GM10266 (cell line): ENCODE measurements at regions not wholly inside any gene's neighbourhood (a gene's known extent, or its start where the extent isn't known, plus 50 kb on each side); places are given as distances from the start of the nearest gene placed in this dataset.

Experiments used
- DNase-seq: peaks from one replicate; pipeline ENCODE4 v3.0.0; 2012; ENCODE audit errors: extremely low spot score
- TF ChIP-seq, protein P1 (sequence below): IDR thresholded peaks from 2 replicates; pipeline ENCODE4 v1.5.1; 2012; ENCODE audit warnings: mild to moderate bottlenecking, low read depth; ENCODE audit not compliant: control insufficient read depth, insufficient read depth; ENCODE audit errors: missing control alignments

DNA sequence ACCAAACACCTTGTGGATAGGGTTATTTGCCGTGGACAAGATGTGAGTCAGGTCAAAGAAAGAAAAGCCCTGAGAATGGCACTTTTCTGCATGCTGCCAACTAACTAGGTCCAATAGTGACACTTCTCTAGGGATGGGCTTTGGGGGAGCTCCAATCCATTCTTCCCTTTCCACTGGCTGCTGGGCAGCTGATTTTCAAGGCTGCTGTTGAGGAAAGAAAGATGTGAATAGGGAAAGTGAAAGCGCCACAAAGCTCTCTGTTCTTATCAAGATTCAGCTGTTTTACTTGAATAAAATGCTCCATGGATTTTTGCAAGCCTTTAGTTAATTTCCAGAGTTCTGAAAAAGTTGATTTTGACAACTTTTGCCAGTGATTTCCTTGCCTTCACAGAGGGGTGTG is 244.2 kb upstream of the F9 start:
- no peak for DNase-seq
- TF ChIP-seq, protein P1, sequence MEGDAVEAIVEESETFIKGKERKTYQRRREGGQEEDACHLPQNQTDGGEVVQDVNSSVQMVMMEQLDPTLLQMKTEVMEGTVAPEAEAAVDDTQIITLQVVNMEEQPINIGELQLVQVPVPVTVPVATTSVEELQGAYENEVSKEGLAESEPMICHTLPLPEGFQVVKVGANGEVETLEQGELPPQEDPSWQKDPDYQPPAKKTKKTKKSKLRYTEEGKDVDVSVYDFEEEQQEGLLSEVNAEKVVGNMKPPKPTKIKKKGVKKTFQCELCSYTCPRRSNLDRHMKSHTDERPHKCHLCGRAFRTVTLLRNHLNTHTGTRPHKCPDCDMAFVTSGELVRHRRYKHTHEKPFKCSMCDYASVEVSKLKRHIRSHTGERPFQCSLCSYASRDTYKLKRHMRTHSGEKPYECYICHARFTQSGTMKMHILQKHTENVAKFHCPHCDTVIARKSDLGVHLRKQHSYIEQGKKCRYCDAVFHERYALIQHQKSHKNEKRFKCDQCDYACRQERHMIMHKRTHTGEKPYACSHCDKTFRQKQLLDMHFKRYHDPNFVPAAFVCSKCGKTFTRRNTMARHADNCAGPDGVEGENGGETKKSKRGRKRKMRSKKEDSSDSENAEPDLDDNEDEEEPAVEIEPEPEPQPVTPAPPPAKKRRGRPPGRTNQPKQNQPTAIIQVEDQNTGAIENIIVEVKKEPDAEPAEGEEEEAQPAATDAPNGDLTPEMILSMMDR: no peak

DNA sequence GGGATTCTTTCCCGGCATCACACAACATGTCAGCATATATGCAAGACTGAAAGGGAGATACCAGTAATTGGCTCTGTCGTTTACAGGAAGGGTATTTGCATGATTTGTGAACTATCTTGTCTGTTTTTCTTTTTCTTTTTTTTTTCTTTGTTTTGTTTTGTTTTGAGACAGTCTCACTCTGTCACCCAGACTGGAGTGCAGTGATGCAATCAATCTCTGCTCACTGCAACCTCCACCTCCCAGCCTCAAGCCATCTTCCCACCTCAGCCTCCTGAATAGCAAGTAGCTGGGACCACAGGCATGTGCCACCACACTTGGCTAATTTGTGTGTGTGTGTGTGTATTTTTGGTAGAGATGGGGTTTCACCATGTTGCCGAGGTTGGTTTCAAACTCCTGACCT is 262.7 kb upstream of the F9 start:
- DNase-seq: no peak
- TF ChIP-seq, protein P1: no peak

DNA sequence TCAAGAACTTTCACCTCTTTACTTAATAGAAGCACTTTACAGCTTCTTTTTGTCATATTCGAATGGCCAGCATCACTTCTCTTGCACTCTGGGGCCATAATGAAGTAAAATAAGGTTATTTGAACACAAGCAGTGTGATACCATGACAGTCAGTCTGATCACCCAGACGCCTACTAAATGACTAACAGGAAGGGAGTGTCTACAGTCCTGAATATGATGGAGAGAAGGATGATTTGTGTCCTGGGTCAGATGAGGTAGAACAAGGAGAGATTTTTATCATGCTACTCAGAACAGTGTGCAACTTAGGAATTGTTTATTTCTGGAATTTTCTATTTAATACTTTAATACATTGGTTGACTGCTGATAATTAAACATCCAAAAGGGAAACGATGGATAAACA is 284.2 kb upstream of the F9 start:
- DNase-seq: no peak
- TF ChIP-seq, protein P1: no peak

DNA sequence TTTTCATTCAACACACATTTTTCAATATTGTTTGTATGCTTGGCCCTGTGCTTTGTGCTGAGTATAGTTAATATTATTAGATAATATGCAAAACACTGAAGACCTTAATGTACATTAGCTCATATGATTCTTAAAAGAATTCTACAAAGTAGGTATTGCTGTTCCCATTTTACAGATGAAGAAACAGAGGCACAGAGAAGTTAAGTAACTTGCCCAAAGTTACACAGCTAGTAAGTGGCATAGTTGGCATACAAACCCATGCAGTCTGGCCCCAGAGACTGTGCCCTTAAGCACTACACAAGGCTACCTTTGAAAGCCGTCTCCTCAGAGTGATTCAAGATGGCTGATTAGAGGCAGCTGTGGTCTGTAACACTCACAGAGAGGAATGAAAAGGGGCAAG is 293.4 kb upstream of the F9 start:
- TF ChIP-seq, protein P1: no peak

DNA sequence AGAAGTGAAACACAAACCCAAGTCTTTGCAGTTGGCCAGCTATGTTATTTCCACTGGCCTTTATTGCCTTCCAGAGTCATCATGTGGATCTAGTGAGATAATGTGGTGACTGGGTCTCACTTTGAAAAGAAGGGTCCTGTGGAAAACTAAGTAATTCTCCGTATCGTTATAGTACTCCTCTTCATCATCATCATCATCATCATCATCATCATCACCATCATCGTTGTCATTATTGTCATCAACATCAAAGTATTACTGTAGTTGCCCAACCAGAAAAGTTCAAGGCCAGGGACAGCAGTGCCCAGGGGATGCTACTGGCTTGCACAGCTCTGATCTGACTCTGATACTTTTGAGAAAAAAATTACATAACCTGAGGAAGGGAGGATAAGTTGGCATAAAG is 295.6 kb upstream of the F9 start:
- TF ChIP-seq, protein P1: no peak
- no peak for DNase-seq

More for the DNA sequence above, 293.4 kb upstream of the F9 start:
- DNase-seq: no peak

DNA sequence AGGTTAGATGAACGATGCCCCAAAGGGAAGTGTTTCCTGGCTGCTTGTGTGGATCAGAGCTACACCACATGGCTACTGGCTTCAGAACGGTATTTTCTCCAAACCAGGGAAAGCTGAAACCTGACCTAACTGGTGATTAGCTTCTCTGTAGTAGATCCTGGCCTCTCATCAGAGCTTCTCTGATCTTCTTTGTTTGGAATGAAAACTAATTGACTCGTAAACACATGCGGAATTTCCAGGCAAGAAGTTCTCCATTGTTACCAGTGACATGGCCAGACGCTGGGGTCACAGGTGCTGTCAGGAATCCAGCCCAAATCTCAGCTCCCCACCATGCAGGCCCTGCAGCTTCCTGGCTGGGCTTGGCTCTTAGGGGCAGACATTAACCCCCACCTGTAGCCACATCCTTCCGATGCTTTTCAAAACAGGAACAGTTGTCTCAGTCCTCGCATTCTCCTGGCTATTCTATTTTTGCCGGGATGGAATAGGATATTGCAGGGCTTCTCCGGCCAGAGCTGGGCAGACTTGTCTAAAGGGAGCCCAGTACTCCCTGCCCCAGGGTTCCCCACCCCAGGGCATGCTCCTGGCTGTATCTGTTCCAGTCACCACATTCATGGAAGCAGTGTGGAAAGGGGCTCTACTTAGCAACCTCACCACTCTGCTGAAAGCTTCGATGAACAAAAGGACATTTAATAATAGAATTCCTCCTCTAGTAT is 305.4 kb upstream of the F9 start:
- TF ChIP-seq, protein P1: no peak
- no peak for DNase-seq

DNA sequence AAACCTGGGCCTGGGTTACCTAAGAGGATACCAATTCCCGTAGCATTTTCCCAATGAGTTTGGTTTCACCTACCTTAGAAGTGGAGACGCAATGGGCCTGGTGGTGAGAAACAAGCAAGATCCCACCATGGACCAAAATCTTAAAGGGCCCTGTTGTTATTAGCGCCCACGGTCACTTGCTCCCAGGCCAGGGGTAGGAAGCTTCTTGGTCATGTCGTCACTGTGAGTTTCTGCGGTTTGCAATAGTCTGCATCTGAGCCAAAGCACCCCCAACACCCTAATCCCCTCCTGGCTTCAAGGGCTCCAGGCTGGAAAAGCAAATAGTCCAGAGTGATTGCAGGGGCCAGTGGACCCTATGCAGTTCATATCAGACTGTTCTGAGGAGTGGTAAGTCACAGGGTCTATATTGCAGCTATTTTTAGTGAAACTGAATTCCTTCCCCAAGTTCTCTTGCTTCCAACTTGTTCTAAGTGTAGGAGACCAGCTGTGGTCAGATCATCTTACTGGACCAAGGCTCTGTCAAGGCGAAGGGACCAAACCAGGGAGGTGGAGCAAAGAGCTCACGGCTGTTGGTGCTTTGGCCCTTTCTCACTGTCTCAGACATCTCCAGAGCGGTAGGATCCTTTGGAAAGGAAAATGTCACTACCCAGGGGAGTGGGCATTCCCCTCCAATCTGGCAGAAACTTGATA is 307.9 kb upstream of the F9 start:
- TF ChIP-seq, protein P1: no peak

More for the DNA sequence above, 307.9 kb upstream of the F9 start:
- no peak for DNase-seq
